DND-41 (cell line): ENCODE measurements at regions not wholly inside any gene's neighbourhood (a gene's known extent, or its start where the extent isn't known, plus 50 kb on each side); places are given as distances from the start of the nearest gene placed in this dataset.

Experiments used
- EZH2 ChIP-seq: IDR thresholded peaks from 3 replicates; pipeline ENCODE4 v1.6.1; 2012; ENCODE audit warnings: borderline replicate concordance, low read depth, mild to moderate bottlenecking, moderate library complexity, low read length, inconsistent platforms; ENCODE audit not compliant: severe bottlenecking
- TF ChIP-seq, protein P1 (sequence below): IDR thresholded peaks from 2 replicates; pipeline ENCODE4 v1.5.1; 2012; ENCODE audit warnings: borderline replicate concordance, low read length, moderate library complexity, mild to moderate bottlenecking; ENCODE audit not compliant: poor library complexity, severe bottlenecking; ENCODE audit errors: extremely low read depth

DNA sequence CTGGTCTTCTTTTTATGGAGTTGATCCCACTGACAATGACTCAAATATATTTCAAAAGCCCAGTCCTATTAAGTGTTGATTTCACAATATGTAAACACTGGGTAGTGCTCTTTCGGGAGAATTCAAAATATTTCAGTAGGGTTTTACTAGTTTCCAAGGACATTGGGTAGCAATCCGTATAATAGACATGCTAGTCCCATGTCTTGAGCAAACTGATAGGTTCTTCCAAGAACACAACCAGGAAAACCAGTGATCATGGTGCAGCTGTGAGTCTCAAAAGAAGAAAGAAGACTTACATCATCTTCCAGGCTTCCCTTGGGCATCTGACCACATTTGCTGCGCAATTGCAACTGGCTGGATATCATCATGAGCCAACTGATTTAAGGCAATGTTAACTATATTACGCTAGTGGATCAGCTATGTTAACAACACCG, 59.3 kb upstream of the APBB1IP start:
- TF ChIP-seq, protein P1, sequence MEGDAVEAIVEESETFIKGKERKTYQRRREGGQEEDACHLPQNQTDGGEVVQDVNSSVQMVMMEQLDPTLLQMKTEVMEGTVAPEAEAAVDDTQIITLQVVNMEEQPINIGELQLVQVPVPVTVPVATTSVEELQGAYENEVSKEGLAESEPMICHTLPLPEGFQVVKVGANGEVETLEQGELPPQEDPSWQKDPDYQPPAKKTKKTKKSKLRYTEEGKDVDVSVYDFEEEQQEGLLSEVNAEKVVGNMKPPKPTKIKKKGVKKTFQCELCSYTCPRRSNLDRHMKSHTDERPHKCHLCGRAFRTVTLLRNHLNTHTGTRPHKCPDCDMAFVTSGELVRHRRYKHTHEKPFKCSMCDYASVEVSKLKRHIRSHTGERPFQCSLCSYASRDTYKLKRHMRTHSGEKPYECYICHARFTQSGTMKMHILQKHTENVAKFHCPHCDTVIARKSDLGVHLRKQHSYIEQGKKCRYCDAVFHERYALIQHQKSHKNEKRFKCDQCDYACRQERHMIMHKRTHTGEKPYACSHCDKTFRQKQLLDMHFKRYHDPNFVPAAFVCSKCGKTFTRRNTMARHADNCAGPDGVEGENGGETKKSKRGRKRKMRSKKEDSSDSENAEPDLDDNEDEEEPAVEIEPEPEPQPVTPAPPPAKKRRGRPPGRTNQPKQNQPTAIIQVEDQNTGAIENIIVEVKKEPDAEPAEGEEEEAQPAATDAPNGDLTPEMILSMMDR, result no peak
- TF ChIP-seq EZH2, result no peak
